NCI-H2171 treated with DMSO at 0.1 percent for 48 hours (cell line): ENCODE measurements at regions not wholly inside any gene's neighbourhood (a gene's known extent, or its start where the extent isn't known, plus 50 kb on each side); places are given as distances from the start of the nearest gene placed in this dataset.
"Not testable (repeated sequence)": the region's sequence is repeated elsewhere in the genome, so short reads cannot be mapped to it uniquely, and the experiment has no call there.

ENCODE experiments used
- DNase-seq: peaks from one replicate; lab custom pipeline; 2025; lab: John Stamatoyannopoulos, UW

GRCh38 chr18:35826477-35826876 is 146.0 kb upstream of the RMP24 start:
- no peak for DNase-seq

- no peak for DNase-seq
Observed at GRCh38 chr18:35827275-35827902, 145.1 kb upstream of the RMP24 start.

GRCh38 chr18:35827903-35828275 is 144.6 kb upstream of the RMP24 start:
- no peak for DNase-seq

GRCh38 chr18:35828591-35828990 is 143.9 kb upstream of the RMP24 start:
- no peak for DNase-seq

GRCh38 chr18:35835366-35835765 is 137.1 kb upstream of the RMP24 start:
- DNase-seq: no peak

GRCh38 chr18:35835833-35836232 is 136.6 kb upstream of the RMP24 start:
- DNase-seq: no peak

- DNase-seq: no peak
Observed at GRCh38 chr18:35836932-35837331, 135.5 kb upstream of the RMP24 start.

- DNase-seq: no peak
Observed at GRCh38 chr18:35837922-35838496, 134.5 kb upstream of the RMP24 start.

- DNase-seq: no peak
Observed at GRCh38 chr18:35841283-35841682, 131.2 kb upstream of the RMP24 start.

- no peak for DNase-seq
Observed at GRCh38 chr18:35842536-35842935, 129.9 kb upstream of the RMP24 start.

GRCh38 chr18:35848321-35848720 is 124.2 kb upstream of the RMP24 start:
- DNase-seq: not testable (repeated sequence)

- DNase-seq: not testable (repeated sequence)
Observed at GRCh38 chr18:35849241-35849640, 123.2 kb upstream of the RMP24 start.

- DNase-seq: no peak
Observed at GRCh38 chr18:35851286-35851970, 121.1 kb upstream of the RMP24 start.

- DNase-seq: no peak
Observed at GRCh38 chr18:35852786-35853185, 119.7 kb upstream of the RMP24 start.

GRCh38 chr18:35854095-35854494 is 118.4 kb upstream of the RMP24 start:
- DNase-seq: no peak

- DNase-seq: no peak
Observed at GRCh38 chr18:35856178-35856577, 116.3 kb upstream of the RMP24 start.

- DNase-seq: not testable (repeated sequence)
Observed at GRCh38 chr18:35856721-35857120, 115.8 kb upstream of the RMP24 start.

GRCh38 chr18:35857581-35857980 is 114.9 kb upstream of the RMP24 start:
- DNase-seq: not testable (repeated sequence)

GRCh38 chr18:35861367-35862118 is 110.9 kb upstream of the RMP24 start:
- no peak for DNase-seq

GRCh38 chr18:35862119-35862640 is 110.3 kb upstream of the RMP24 start:
- no peak for DNase-seq

- peak; percentile 57 for DNase-seq
Observed at GRCh38 chr18:35864916-35865315, 107.6 kb upstream of the RMP24 start.

GRCh38 chr18:35868915-35869314 is 103.6 kb upstream of the RMP24 start:
- DNase-seq: no peak

GRCh38 chr18:35871337-35871736 is 101.1 kb upstream of the RMP24 start:
- no peak for DNase-seq
